ENCODE measurements at regions not wholly inside any gene's neighbourhood (a gene's known extent, or its start where the extent isn't known, plus 50 kb on each side); places are given as distances from the start of the nearest gene placed in this dataset.

GRCh38 chr17:68812876-68813584 is 142.2 kb downstream of the ABCA8 start:
- no peak overlapping the region for H3K4me3 ChIP-seq (ENCODE audit: control insufficient read depth, low read depth, low read length)
- no peak for TF ChIP-seq CTCF (IDR thresholded peaks at IDR 0.05; ENCODE audit: control insufficient read depth, insufficient read depth, low read depth, low read length, missing control alignments)
- DNase-seq (ENCODE audit: low read depth) = no peak

GRCh38 chr17:68809148-68809547 is 146.0 kb downstream of the ABCA8 start:
- DNase-seq (ENCODE audit: low read depth) = no peak
- no peak overlapping the region for H3K4me3 ChIP-seq (ENCODE audit: control insufficient read depth, low read depth, low read length)
- TF ChIP-seq CTCF (IDR thresholded peaks at IDR 0.05; ENCODE audit: control insufficient read depth, insufficient read depth, low read depth, low read length, missing control alignments) = no peak

GRCh38 chr17:68807998-68808772 is 147.0 kb downstream of the ABCA8 start:
- DNase-seq (ENCODE audit: low read depth) = no peak

GRCh38 chr17:68805609-68806008 is 149.6 kb downstream of the ABCA8 start:
- H3K4me3 ChIP-seq (ENCODE audit: control insufficient read depth, low read depth, low read length) = no peak overlapping the region
- no peak for DNase-seq (ENCODE audit: low read depth)
- TF ChIP-seq CTCF (IDR thresholded peaks at IDR 0.05; ENCODE audit: control insufficient read depth, insufficient read depth, low read depth, low read length, missing control alignments) = no peak

More at GRCh38 chr17:68807998-68808772, 147.0 kb downstream of the ABCA8 start:
- TF ChIP-seq CTCF (IDR thresholded peaks at IDR 0.05; ENCODE audit: control insufficient read depth, insufficient read depth, low read depth, low read length, missing control alignments) = no peak
- H3K4me3 ChIP-seq (ENCODE audit: control insufficient read depth, low read depth, low read length) = no peak overlapping the region

GRCh38 chr17:68804777-68805520 is 150.2 kb downstream of the ABCA8 start:
- no peak for TF ChIP-seq CTCF (IDR thresholded peaks at IDR 0.05; ENCODE audit: control insufficient read depth, insufficient read depth, low read depth, low read length, missing control alignments)

GRCh38 chr17:68803164-68803929 is 151.8 kb downstream of the ABCA8 start:
- H3K4me3 ChIP-seq (ENCODE audit: control insufficient read depth, low read depth, low read length) = no peak overlapping the region
- TF ChIP-seq CTCF (IDR thresholded peaks at IDR 0.05; ENCODE audit: control insufficient read depth, insufficient read depth, low read depth, low read length, missing control alignments) = no peak
- no peak for DNase-seq (ENCODE audit: low read depth)

More at GRCh38 chr17:68804777-68805520, 150.2 kb downstream of the ABCA8 start:
- DNase-seq (ENCODE audit: low read depth) = no peak
- H3K4me3 ChIP-seq (ENCODE audit: control insufficient read depth, low read depth, low read length) = no peak overlapping the region
